Kidney epithelial cell (primary cell): ENCODE measurements at regions not wholly inside any gene's neighbourhood (a gene's known extent, or its start where the extent isn't known, plus 50 kb on each side); places are given as distances from the start of the nearest gene placed in this dataset.
A peak's percentile ranks its signal among the peaks of the same experiment; 100 is the strongest.
"Not testable (repeated sequence)": the region's sequence is repeated elsewhere in the genome, so short reads cannot be mapped to it uniquely, and the experiment has no call there.

Experiments used
- DNase-seq: peaks from one replicate; pipeline ENCODE4 v3.0.0-alpha.2; 2010; ENCODE audit warnings: low read depth
- H3K27me3 ChIP-seq: 2 replicates; pipeline ENCODE4 v1.6.0; 2011; ENCODE audit warnings: low read length; ENCODE audit not compliant: control insufficient read depth, insufficient read depth
- H3K36me3 ChIP-seq: 2 replicates; pipeline ENCODE4 v1.5.1; 2011; ENCODE audit warnings: low read length; ENCODE audit not compliant: control insufficient read depth, insufficient read depth
- H3K4me3 ChIP-seq: 2 replicates; pipeline ENCODE4 v1.5.1; 2011; ENCODE audit warnings: low read depth, mild to moderate bottlenecking, control low read depth, low read length
- TF ChIP-seq, protein P1 (sequence below): IDR thresholded peaks from 2 replicates; pipeline ENCODE4 v1.5.1; 2011; ENCODE audit warnings: mild to moderate bottlenecking, moderate library complexity, low read length, control low read depth, inconsistent platforms; ENCODE audit not compliant: insufficient read depth, poor library complexity, severe bottlenecking

DNA sequence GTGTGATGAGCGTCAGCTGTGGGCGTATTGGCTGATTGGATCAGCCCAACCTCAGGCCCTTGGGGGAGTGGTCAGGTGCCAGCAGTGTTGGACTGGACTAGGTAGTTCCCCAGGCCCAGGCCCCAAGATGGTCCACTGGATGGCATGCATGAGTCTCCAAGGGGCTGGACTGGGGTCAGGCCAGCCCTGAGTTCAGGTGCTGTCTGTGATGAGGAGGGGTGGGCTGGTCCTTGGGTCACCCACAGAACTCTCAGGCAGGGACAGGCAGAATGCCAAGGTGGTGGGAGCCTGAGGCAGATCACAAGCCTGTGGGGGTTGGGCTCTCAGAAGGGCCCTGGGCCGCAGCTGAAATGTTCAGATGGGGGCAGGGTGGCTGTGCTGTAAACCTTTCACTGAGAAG lies 59.5 kb upstream of the THUMPD2 start:
- Histone ChIP-seq H3K27me3 (no peaks in the 10 kb centered on the region), H3K36me3 (no peaks in the 10 kb centered on the region), H3K4me3 (no peak overlapping the region)
- TF ChIP-seq, protein P1, sequence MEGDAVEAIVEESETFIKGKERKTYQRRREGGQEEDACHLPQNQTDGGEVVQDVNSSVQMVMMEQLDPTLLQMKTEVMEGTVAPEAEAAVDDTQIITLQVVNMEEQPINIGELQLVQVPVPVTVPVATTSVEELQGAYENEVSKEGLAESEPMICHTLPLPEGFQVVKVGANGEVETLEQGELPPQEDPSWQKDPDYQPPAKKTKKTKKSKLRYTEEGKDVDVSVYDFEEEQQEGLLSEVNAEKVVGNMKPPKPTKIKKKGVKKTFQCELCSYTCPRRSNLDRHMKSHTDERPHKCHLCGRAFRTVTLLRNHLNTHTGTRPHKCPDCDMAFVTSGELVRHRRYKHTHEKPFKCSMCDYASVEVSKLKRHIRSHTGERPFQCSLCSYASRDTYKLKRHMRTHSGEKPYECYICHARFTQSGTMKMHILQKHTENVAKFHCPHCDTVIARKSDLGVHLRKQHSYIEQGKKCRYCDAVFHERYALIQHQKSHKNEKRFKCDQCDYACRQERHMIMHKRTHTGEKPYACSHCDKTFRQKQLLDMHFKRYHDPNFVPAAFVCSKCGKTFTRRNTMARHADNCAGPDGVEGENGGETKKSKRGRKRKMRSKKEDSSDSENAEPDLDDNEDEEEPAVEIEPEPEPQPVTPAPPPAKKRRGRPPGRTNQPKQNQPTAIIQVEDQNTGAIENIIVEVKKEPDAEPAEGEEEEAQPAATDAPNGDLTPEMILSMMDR: no peak
- DNase-seq: no peak

DNA sequence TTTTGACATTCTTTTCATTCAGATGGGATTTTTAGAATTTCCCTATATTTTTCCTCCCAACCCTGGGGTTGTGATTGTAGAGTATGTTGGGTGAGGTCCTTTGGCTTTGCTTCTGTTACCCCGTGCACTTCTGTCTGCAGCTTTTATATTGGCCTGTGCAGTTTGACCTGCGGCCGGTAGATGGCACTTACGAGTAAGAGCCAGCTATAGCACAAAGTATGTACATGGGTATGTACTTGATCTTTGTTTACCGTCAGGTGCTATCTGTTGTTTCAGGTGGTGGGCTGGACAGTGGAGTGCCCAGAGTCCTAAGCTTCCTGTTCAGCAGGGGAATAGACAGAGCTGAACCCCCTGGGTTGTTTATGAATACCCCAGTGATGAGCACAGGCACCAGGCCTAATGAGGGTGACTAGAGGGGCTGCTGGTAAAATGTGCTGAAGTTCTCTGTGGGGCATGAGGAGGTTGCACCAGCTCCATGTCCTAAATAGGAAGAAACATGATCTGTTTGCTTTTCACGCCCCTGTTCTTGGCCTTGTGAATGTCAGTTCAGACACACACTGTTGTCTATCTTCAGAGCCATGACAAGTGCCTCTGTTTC lies 58.9 kb upstream of the THUMPD2 start:
- H3K27me3 ChIP-seq: no peaks in the 10 kb centered on the region
- DNase-seq: no peak
- TF ChIP-seq, protein P1: peak; percentile 72
- H3K4me3 ChIP-seq: no peak overlapping the region
- no peaks in the 10 kb centered on the region for H3K36me3 ChIP-seq

DNA sequence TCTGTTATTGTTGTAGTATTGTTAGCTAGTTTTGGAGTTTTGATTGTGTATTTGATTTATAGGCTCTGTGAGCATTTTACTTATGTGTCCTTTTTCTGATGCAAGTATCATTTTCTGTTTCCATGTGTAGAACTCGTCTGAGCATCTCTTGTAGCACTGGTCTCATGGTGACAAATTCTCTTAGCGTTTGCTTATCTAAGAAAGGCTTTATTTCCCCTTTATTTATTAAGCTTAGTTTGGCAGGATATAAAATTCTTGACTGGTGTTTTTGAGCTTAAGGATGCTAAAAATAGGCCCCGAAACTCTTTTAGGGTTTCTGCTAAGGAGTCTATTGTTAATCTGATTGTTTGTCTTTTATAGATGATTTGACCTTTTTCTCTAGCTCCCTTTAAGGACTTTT lies 57.6 kb upstream of the THUMPD2 start:
- TF ChIP-seq, protein P1: no peak
- Histone ChIP-seq H3K4me3 (no peak overlapping the region), H3K27me3 (no peaks in the 10 kb centered on the region), H3K36me3 (no peaks in the 10 kb centered on the region)
- DNase-seq: no peak

DNA sequence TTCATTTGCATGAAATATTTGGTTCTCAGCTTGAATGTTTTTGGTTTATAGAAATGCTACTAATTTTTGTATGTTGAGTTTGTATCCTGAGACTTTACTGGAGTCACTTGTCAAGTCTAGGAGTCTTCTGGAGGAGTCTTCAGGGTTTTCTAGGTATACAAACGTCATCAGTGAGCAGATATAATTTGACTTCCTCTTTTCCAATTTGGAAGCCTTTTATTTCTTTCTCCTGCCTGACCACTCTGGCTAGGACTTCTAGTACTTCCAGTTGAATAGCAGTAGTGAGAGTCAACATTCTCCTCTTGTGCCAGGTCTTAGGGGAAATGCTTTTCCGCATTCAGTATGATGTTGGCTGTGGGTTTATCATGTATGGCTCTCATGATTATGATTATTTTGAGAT lies 55.4 kb upstream of the THUMPD2 start:
- TF ChIP-seq, protein P1: no peak
- Histone ChIP-seq H3K27me3 (no peaks in the 10 kb centered on the region), H3K36me3 (no peaks in the 10 kb centered on the region), H3K4me3 (no peak overlapping the region)
- no peak for DNase-seq

DNA sequence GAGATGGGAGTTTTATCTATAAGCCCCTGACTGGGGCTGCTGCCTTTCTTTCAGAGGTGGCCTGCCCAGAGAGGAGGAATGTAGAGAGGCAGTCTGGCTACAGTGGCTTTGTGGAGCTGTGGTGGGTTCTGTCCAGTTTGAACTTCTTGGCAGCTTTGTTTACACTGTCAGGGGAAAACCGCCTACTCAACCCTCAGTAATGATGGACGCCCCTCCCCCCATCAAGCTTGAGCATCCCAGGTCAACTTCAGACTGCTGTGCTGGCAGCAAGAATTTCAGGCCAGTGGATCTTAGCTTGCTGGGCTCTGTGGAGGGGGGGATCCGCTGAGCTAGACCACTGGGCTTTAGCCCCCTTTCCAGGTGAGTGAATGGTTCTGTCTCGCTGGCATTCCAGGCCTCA lies 51.6 kb upstream of the THUMPD2 start:
- H3K27me3 ChIP-seq, H3K4me3 ChIP-seq, DNase-seq, H3K36me3 ChIP-seq: not testable (repeated sequence)
